AG04449 (cell line): ENCODE measurements at regions not wholly inside any gene's neighbourhood (a gene's known extent, or its start where the extent isn't known, plus 50 kb on each side); places are given as distances from the start of the nearest gene placed in this dataset.
"Not testable (repeated sequence)": the region's sequence is repeated elsewhere in the genome, so short reads cannot be mapped to it uniquely, and the experiment has no call there.

Experiments
- CTCF ChIA-PET: fragments of 350-600 bp; formaldehyde crosslinking; extraction: SDS; loops from one replicate; lab custom pipeline; 2021; ENCODE audit warnings: antibody characterized with exemption; lab: Yijun Ruan, JAX
- POLR2A ChIA-PET: fragments of 400-600, 350-600 bp; formaldehyde crosslinking; extraction: SDS; loops from one replicate; lab custom pipeline; 2020; ENCODE audit warnings: antibody characterized with exemption, inconsistent platforms; lab: Yijun Ruan, JAX
- DNase-seq: peaks from one replicate; pipeline ENCODE4 v3.0.0-alpha.2; 2010; ENCODE audit warnings: low read depth, low spot score
- H3K4me3 ChIP-seq: 2 replicates; pipeline ENCODE4 v1.5.1; 2011; ENCODE audit warnings: low read depth, mild to moderate bottlenecking, control low read depth, low read length
- CTCF ChIP-seq: IDR thresholded peaks from one replicate; pipeline ENCODE4 v1.5.1; 2011; ENCODE audit warnings: mild to moderate bottlenecking, moderate library complexity, low read length, control low read depth, inconsistent platforms; ENCODE audit not compliant: insufficient read depth; ENCODE audit errors: missing control alignments

- TF ChIP-seq CTCF: no peak
- CTCF ChIA-PET: no interaction called here
- no peak for DNase-seq
- H3K4me3 ChIP-seq: no peak overlapping the region
- POLR2A ChIA-PET: no interaction called here
Measured at GRCh38 chr10:121374121-121374520, 224.1 kb downstream of the FGFR2 start.

GRCh38 chr10:121375172-121375571 is 223.1 kb downstream of the FGFR2 start:
- no peak for DNase-seq
- H3K4me3 ChIP-seq: no peak overlapping the region
- no peak for TF ChIP-seq CTCF
- ChIA-PET CTCF (no interaction called here), POLR2A (no interaction called here)

GRCh38 chr10:121378251-121378801 is 219.9 kb downstream of the FGFR2 start:
- ChIA-PET CTCF (no interaction called here), POLR2A (no interaction called here)
- no peak for DNase-seq
- TF ChIP-seq CTCF: no peak
- no peak overlapping the region for H3K4me3 ChIP-seq

- ChIA-PET CTCF (no interaction called here), POLR2A (no interaction called here)
- no peak overlapping the region for H3K4me3 ChIP-seq
- no peak for DNase-seq
- TF ChIP-seq CTCF: no peak
Measured at GRCh38 chr10:121379013-121379412, 219.2 kb downstream of the FGFR2 start.

- DNase-seq: no peak
- ChIA-PET CTCF (no interaction called here), POLR2A (no interaction called here)
- H3K4me3 ChIP-seq: no peak overlapping the region
- TF ChIP-seq CTCF: no peak
Measured at GRCh38 chr10:121380211-121380610, 218.0 kb downstream of the FGFR2 start.

GRCh38 chr10:121382029-121382520 is 216.2 kb downstream of the FGFR2 start:
- POLR2A ChIA-PET, DNase-seq, H3K4me3 ChIP-seq, CTCF ChIA-PET: not testable (repeated sequence)

- H3K4me3 ChIP-seq: no peak overlapping the region
- no peak for DNase-seq
- POLR2A ChIA-PET: no interaction called here
- no peak for TF ChIP-seq CTCF
- CTCF ChIA-PET: no interaction called here
Measured at GRCh38 chr10:121385136-121385535, 213.1 kb downstream of the FGFR2 start.
